H1 (cell line): ENCODE measurements at regions not wholly inside any gene's neighbourhood (a gene's known extent, or its start where the extent isn't known, plus 50 kb on each side); places are given as distances from the start of the nearest gene placed in this dataset.

Experiments
- CBX8 ChIP-seq: fragments of 300-800, 300-1000 bp; sonication (generic); IDR thresholded peaks from 2 replicates; pipeline ENCODE4 v1.7.1; 2016; ENCODE audit warnings: low read depth, low read length, borderline replicate concordance
- CREB1 ChIP-seq: IDR thresholded peaks from 2 replicates; pipeline ENCODE4 v1.6.1; 2012; ENCODE audit warnings: inconsistent platforms
- CTCF ChIP-seq, 3 experiments: IDR thresholded peaks; 1 replicate in 2 of 3; 2 replicates in 1 of 3; pipeline versions ENCODE4 v1.5.1 to v1.6.1; 2011; ENCODE audit warnings: low read length in 3 of 3, mild to moderate bottlenecking in 3 of 3, inconsistent platforms in 2 of 3, low read depth in 1 of 3, moderate library complexity in 1 of 3; ENCODE audit not compliant: insufficient read depth in 1 of 3; ENCODE audit errors: control extremely low read depth in 1 of 3
- EGR1 ChIP-seq: IDR thresholded peaks from 2 replicates; pipeline ENCODE4 v1.6.1; 2011; ENCODE audit warnings: low read depth, low read length, borderline replicate concordance
- EZH2 ChIP-seq: fragments of 200-600 bp; sonication (generic); IDR thresholded peaks from 2 replicates; pipeline ENCODE4 v1.7.1; 2012; ENCODE audit warnings: low read depth, mild to moderate bottlenecking, moderate library complexity, low read length, inconsistent platforms; ENCODE audit not compliant: severe bottlenecking
- JUND ChIP-seq: IDR thresholded peaks from 2 replicates; pipeline ENCODE4 v1.6.1; 2011; ENCODE audit warnings: mild to moderate bottlenecking, improper control_type of control experiment, low read length
- POLR2A ChIP-seq, 2 experiments: IDR thresholded peaks; 1 replicate in 1 of 2; 2 replicates in 1 of 2; pipeline ENCODE4 v1.6.1; 2011; ENCODE audit warnings: low read depth in 2 of 2, low read length in 2 of 2, mild to moderate bottlenecking in 2 of 2; ENCODE audit errors: control extremely low read depth in 1 of 2
- POU5F1 ChIP-seq: IDR thresholded peaks from 2 replicates; pipeline ENCODE4 v1.6.1; 2011; ENCODE audit warnings: low read depth, mild to moderate bottlenecking, low read length, moderate library complexity
- RXRA ChIP-seq: IDR thresholded peaks from 2 replicates; pipeline ENCODE4 v1.6.1; 2011; ENCODE audit warnings: low read depth, mild to moderate bottlenecking, low read length, moderate library complexity; ENCODE audit not compliant: insufficient read depth
- SIX5 ChIP-seq: IDR thresholded peaks from 2 replicates; pipeline ENCODE4 v1.6.1; 2011; ENCODE audit warnings: mild to moderate bottlenecking, low read depth, low read length
- SP1 ChIP-seq: IDR thresholded peaks from 2 replicates; pipeline ENCODE4 v1.6.1; 2011; ENCODE audit warnings: low read depth, low read length
- SUZ12 ChIP-seq: fragments of 200-600 bp; sonication (generic); IDR thresholded peaks from 2 replicates; pipeline ENCODE4 v1.6.1; 2012; ENCODE audit warnings: mild to moderate bottlenecking, inconsistent platforms, low read length, moderate library complexity, mixed read lengths
- TBP ChIP-seq: IDR thresholded peaks from 2 replicates; pipeline ENCODE4 v1.6.1; 2011; ENCODE audit warnings: low read depth, low read length, improper control_type of control experiment
- YY1 ChIP-seq: IDR thresholded peaks from 2 replicates; pipeline ENCODE4 v1.6.1; 2011; ENCODE audit warnings: low read depth, mild to moderate bottlenecking, low read length

DNA sequence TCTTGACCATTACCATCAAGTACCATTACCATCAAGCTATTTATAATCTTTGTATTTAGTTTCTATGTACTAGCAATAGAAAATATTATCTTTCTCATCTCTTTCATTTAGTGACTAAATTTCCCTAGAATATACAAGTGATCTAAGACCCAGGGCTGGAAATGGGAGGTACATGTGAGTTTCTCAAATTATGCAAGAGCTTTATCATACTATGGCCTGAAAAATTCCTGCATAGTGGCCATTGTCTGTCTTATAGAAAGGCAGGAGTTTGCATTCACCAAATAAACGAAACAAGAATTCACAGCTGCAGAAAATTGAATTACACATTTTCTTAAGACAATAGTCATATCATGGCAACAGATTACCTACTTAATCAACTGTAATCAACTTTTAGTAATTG lies 50.7 kb upstream of the HDAC9 start:
- TF ChIP-seq CTCF (IDR thresholded peaks at IDR 0.05; ENCODE audit: control extremely low read depth in 1 of 3, insufficient read depth in 1 of 3, low read depth in 1 of 3, low read length in 3 of 3): no peak
- TF ChIP-seq POLR2A (IDR thresholded peaks at IDR 0.05; ENCODE audit: control extremely low read depth in 1 of 2, low read depth in 2 of 2, low read length in 2 of 2): no peak
- no peak for TF ChIP-seq YY1
- no peak for TF ChIP-seq TBP
- no peak for TF ChIP-seq EGR1
- no peak for TF ChIP-seq CREB1
- TF ChIP-seq POU5F1: no peak
- no peak for TF ChIP-seq SUZ12
- TF ChIP-seq SIX5: no peak
- no peak for TF ChIP-seq CBX8
- no peak for TF ChIP-seq RXRA
- no peak for TF ChIP-seq JUND
- TF ChIP-seq SP1: no peak
- no peak for TF ChIP-seq EZH2
